ENCODE measurements at regions not wholly inside any gene's neighbourhood (a gene's known extent, or its start where the extent isn't known, plus 50 kb on each side); places are given as distances from the start of the nearest gene placed in this dataset.

DNA sequence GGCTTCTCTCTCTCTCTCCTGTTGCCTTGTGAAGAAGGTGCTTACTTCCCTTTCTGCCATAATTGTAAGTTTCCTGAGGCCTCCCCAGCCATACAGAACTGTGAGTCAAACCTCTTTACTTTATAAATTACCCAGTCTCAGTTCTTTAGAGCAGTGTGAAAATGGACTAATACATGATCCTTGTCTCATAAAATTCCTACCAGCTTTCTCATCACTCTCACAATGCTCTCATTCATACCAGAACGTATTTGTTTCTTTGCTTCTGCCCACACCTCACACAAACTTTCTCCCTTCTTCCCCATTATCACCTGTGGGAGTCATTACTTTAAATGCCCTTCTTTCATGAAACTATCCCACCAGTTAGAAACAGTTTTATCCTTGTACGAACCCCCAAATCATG is 62.7 kb upstream of the ARHGAP42 start:
- no peak overlapping the region for H2BK120ac ChIP-seq (replicated peaks; ENCODE audit: low read depth, low read length)
- no peak overlapping the region for H4K91ac ChIP-seq (replicated peaks; ENCODE audit: insufficient read length, low read length)
- H3K18ac ChIP-seq (ENCODE audit: extremely low read depth, low read length): no peak overlapping the region
- no peak overlapping the region for H2AK5ac ChIP-seq (ENCODE audit: low read depth, low read length)
- no peak overlapping the region for H2AFZ ChIP-seq (ENCODE audit: low read length)
- no peak overlapping the region for H2BK15ac ChIP-seq (ENCODE audit: low read length)
- ChIA-PET POLR2A (ENCODE audit: partially characterized antibody) (no interaction called here), CTCF (ENCODE audit: partially characterized antibody) (no interaction called here)
- H3K4ac ChIP-seq (replicated peaks; ENCODE audit: insufficient read length, low read depth, low read length): no peak overlapping the region
- no peak overlapping the region for H3K9ac ChIP-seq (replicated peaks in 1 of 4; ENCODE audit: extremely low read depth in 1 of 4, low read depth in 3 of 4, low read length in 3 of 4)
- H3K14ac ChIP-seq (ENCODE audit: insufficient read length): no peak overlapping the region
- H3K79me1 ChIP-seq (ENCODE audit: low read depth, low read length): no peaks in the 10 kb centered on the region; the same call in 1 of the 2 replicates
- H3K36me3 ChIP-seq (ENCODE audit: control insufficient read depth in 2 of 4, insufficient read depth in 4 of 4, low read length in 3 of 4): peaks cover 0 to 2% (median 0%) of the 10 kb centered on the region in 4 experiments; a peak in 2 of 8 replicates
- no peak overlapping the region for H2BK12ac ChIP-seq (ENCODE audit: low read depth, low read length)
- WGBS, 2 experiments (ENCODE audit: extremely low coverage in 1 of 2, insufficient coverage in 1 of 2, insufficient read length in 1 of 2, insufficient replicate concordance in 2 of 2, low coverage in 1 of 2, low lambda C conversion rate in 2 of 2, missing lambda C conversion rate in 1 of 2): 88% methylated on average over 2 of the region's 2 CpGs; no CpG with 5 or more reads in 1 of the 2 experiments
- H2BK20ac ChIP-seq (ENCODE audit: low read length): no peak overlapping the region
- H3K23ac ChIP-seq (ENCODE audit: insufficient read length): no peak overlapping the region
- H3K27ac ChIP-seq (ENCODE audit: low read depth, low read length): no peak overlapping the region
- H3K4me3 ChIP-seq (ENCODE audit: extremely low read depth in 1 of 4, insufficient read depth in 2 of 4, low read depth in 3 of 4, low read length in 4 of 4): no peak overlapping the region
- no peaks in the 10 kb centered on the region for H3K27me3 ChIP-seq (replicated peaks in 1 of 4; ENCODE audit: control insufficient read depth in 3 of 4, extremely low read depth in 1 of 4, insufficient read depth in 3 of 4, low read length in 3 of 4)
- H3K56ac ChIP-seq (replicated peaks; ENCODE audit: insufficient read length, low read depth, low read length): no peak overlapping the region
- no peaks in the 10 kb centered on the region for H3K79me2 ChIP-seq (ENCODE audit: control insufficient read depth in 1 of 2, insufficient read depth in 2 of 2, low read length in 2 of 2)
- no peak for FAIRE-seq
- H3K9me3 ChIP-seq (ENCODE audit: insufficient read depth in 2 of 2, low read depth in 1 of 2, low read length in 1 of 2): peaks cover 28 to 30% of the 10 kb centered on the region in 2 experiments
- no peak overlapping the region for H2BK5ac ChIP-seq (ENCODE audit: low read depth, low read length)
- 0 out of 7 replicates have a peak, but pooled peaks cover 0 to 1% (median 0%) of the 10 kb centered on the region in 4 experiments for H3K4me1 ChIP-seq (replicated peaks in 1 of 4; ENCODE audit: control insufficient read depth in 3 of 4, insufficient read depth in 4 of 4, low read length in 3 of 4)
- H4K8ac ChIP-seq (ENCODE audit: extremely low read depth, insufficient read depth, low read length): no peak overlapping the region
- H4K20me1 ChIP-seq (replicated peaks in 1 of 2; ENCODE audit: control insufficient read depth in 1 of 2, insufficient read depth in 2 of 2, low read length in 2 of 2): no peaks in the 10 kb centered on the region
- no peak overlapping the region for H4K5ac ChIP-seq (ENCODE audit: insufficient read length, low read depth, low read length)
- no peak for DNase-seq (ENCODE audit: low read depth in 1 of 2, low spot score in 2 of 2)
- no peaks in the 10 kb centered on the region; the same call in 1 of the 2 replicates for H3K23me2 ChIP-seq (ENCODE audit: low read depth, low read length)
- no peak overlapping the region for H3K4me2 ChIP-seq (ENCODE audit: insufficient read depth in 1 of 2, low read depth in 2 of 2, low read length in 2 of 2)
- no peak for TF ChIP-seq CREB1 (IDR thresholded peaks at IDR 0.05)
- no peak for TF ChIP-seq HDAC6 (IDR thresholded peaks at IDR 0.05; ENCODE audit: low read depth, low read length)
- no peak for TF ChIP-seq CBX5 (IDR thresholded peaks at IDR 0.05; ENCODE audit: low read depth, low read length)
- no peak for TF ChIP-seq TCF12 (IDR thresholded peaks at IDR 0.05; ENCODE audit: low read depth, low read length)
- no peak for TF ChIP-seq FOSL1 (IDR thresholded peaks at IDR 0.05; ENCODE audit: insufficient read depth, low read depth, low read length)
- no peak for TF ChIP-seq MAFK (IDR thresholded peaks at IDR 0.05; ENCODE audit: low read depth, low read length)
